WTC11 (cell line): ENCODE measurements at regions not wholly inside any gene's neighbourhood (a gene's known extent, or its start where the extent isn't known, plus 50 kb on each side); places are given as distances from the start of the nearest gene placed in this dataset.

Source experiments
- ATAC-seq: fragments of 200-7000 bp; cut with Tn5 transposase; 2 replicates; pipeline ENCODE4 v1.10.0; 2021; ENCODE audit warnings: mild to moderate bottlenecking, moderate library complexity
- CTCF ChIA-PET: fragments of 300-600 bp; sonication (Branson Sonifier 250); formaldehyde crosslinking; loops from one replicate; lab custom pipeline; 2021; ENCODE audit warnings: antibody characterized with exemption; lab: Charles Lee
- POLR2A ChIA-PET: fragments of 350-600 bp; sonication (Branson Sonifier 250); formaldehyde crosslinking; loops from one replicate; lab custom pipeline; 2021; ENCODE audit warnings: antibody characterized with exemption; lab: Charles Lee
- DNase-seq: peaks from one replicate; pipeline ENCODE4 v3.0.0; 2021; ENCODE audit warnings: low spot score
- H3K27ac Mint-ChIP-seq: 2 replicates; pipeline ENCODE4 v1.8.0; 2021; ENCODE audit warnings: mixed read lengths
- H3K27me3 Mint-ChIP-seq: 2 replicates; pipeline ENCODE4 v1.8.0; 2021; ENCODE audit warnings: low read depth, mild to moderate bottlenecking, moderate library complexity, mixed read lengths
- H3K36me3 Mint-ChIP-seq: 2 replicates; pipeline ENCODE4 v1.8.0; 2021; ENCODE audit warnings: mixed read lengths
- H3K4me1 Mint-ChIP-seq: 2 replicates; pipeline ENCODE4 v1.8.0; 2022; ENCODE audit warnings: mixed read lengths
- H3K4me3 Mint-ChIP-seq: 2 replicates; pipeline ENCODE4 v1.8.0; 2021; ENCODE audit warnings: mild to moderate bottlenecking, moderate library complexity, mixed read lengths
- H3K9me3 Mint-ChIP-seq: 2 replicates; pipeline ENCODE4 v1.8.0; 2021; ENCODE audit warnings: mixed read lengths
- ELF4 ChIP-seq: sonication (generic); formaldehyde crosslinking; IDR thresholded peaks from 2 replicates; pipeline ENCODE4 v1.8.1; 2022; ENCODE audit warnings: low read depth, mild to moderate bottlenecking, moderate library complexity, missing genetic modification reagents
- FOXJ3 ChIP-seq: sonication (generic); formaldehyde crosslinking; IDR thresholded peaks from 2 replicates; pipeline ENCODE4 v1.9.0; 2021; ENCODE audit warnings: missing genetic modification reagents, mild to moderate bottlenecking, borderline replicate concordance
- GABPB1 ChIP-seq: sonication (generic); formaldehyde crosslinking; IDR thresholded peaks from 2 replicates; pipeline ENCODE4 v1.8.1; 2023; ENCODE audit warnings: mild to moderate bottlenecking, missing genetic modification reagents
- GTF2I ChIP-seq: fragments of 250-450 bp; sonication (Bioruptor Pico); conservative IDR thresholded peaks from 2 replicates; pipeline ENCODE4 v1.4.0; 2021; ENCODE audit warnings: mild to moderate bottlenecking
- IRF2 ChIP-seq: sonication (generic); formaldehyde crosslinking; IDR thresholded peaks from 2 replicates; pipeline ENCODE4 v1.8.0; 2022; ENCODE audit warnings: low read depth, missing genetic modification reagents, borderline replicate concordance
- NFE2L1 ChIP-seq: sonication (generic); formaldehyde crosslinking; IDR thresholded peaks from 2 replicates; pipeline ENCODE4 v1.8.1; 2023; ENCODE audit warnings: missing genetic modification reagents
- NR1H2 ChIP-seq: sonication (generic); formaldehyde crosslinking; IDR thresholded peaks from 2 replicates; pipeline ENCODE4 v1.9.0; 2021; ENCODE audit warnings: mild to moderate bottlenecking, moderate library complexity, missing genetic modification reagents
- RORB ChIP-seq: fragments of 250-450 bp; sonication (Bioruptor Pico); IDR thresholded peaks from 2 replicates; pipeline ENCODE4 v1.9.0; 2021; ENCODE audit warnings: mild to moderate bottlenecking
- SMAD3 ChIP-seq: sonication (generic); formaldehyde crosslinking; IDR thresholded peaks from 2 replicates; pipeline ENCODE4 v1.8.0; 2022; ENCODE audit warnings: missing genetic modification reagents, mild to moderate bottlenecking, borderline replicate concordance
- ZNF121 ChIP-seq: sonication (generic); formaldehyde crosslinking; IDR thresholded peaks from 2 replicates; pipeline ENCODE4 v1.8.0; 2023; ENCODE audit warnings: missing genetic modification reagents
- ZNF219 ChIP-seq: sonication (generic); formaldehyde crosslinking; IDR thresholded peaks from 2 replicates; pipeline ENCODE4 v1.8.0; 2023; ENCODE audit warnings: missing genetic modification reagents, mild to moderate bottlenecking, borderline replicate concordance
- ZNF317 ChIP-seq: sonication (generic); formaldehyde crosslinking; IDR thresholded peaks from 2 replicates; pipeline ENCODE4 v1.8.1; 2023; ENCODE audit warnings: low read depth, mild to moderate bottlenecking, moderate library complexity, missing genetic modification reagents, borderline replicate concordance
- ZNF396 ChIP-seq: fragments of 250-450 bp; sonication (Bioruptor Pico); IDR thresholded peaks from 2 replicates; pipeline ENCODE4 v1.8.0; 2021; ENCODE audit warnings: mild to moderate bottlenecking, moderate library complexity, borderline replicate concordance
- ZNF423 ChIP-seq: fragments of 250-450 bp; sonication (Bioruptor Pico); IDR thresholded peaks from 2 replicates; pipeline ENCODE4 v2.1.2; 2022; ENCODE audit warnings: mild to moderate bottlenecking, moderate library complexity
- TF ChIP-seq, protein P1 (sequence below): sonication (generic); formaldehyde crosslinking; IDR thresholded peaks from 2 replicates; pipeline ENCODE4 v1.8.1; 2022; ENCODE audit warnings: mild to moderate bottlenecking, missing genetic modification reagents, moderate library complexity, borderline replicate concordance
- TF ChIP-seq, protein P2 (sequence below): fragments of 250-450 bp; sonication (Bioruptor Pico); IDR thresholded peaks from 2 replicates; pipeline ENCODE4 v1.9.0; 2021; ENCODE audit warnings: moderate library complexity, mild to moderate bottlenecking, inconsistent platforms, borderline replicate concordance
- TF ChIP-seq, protein P3 (sequence below): sonication (generic); formaldehyde crosslinking; IDR thresholded peaks from 2 replicates; pipeline ENCODE4 v1.8.0; 2023; ENCODE audit warnings: missing genetic modification reagents
- TF ChIP-seq, protein P4 (sequence below): sonication (generic); formaldehyde crosslinking; IDR thresholded peaks from 2 replicates; pipeline ENCODE4 v1.8.0; 2022; ENCODE audit warnings: mild to moderate bottlenecking, missing genetic modification reagents
- TF ChIP-seq, protein P5 (sequence below): sonication (generic); formaldehyde crosslinking; IDR thresholded peaks from 2 replicates; pipeline ENCODE4 v1.8.1; 2022; ENCODE audit warnings: mild to moderate bottlenecking, moderate library complexity, missing genetic modification reagents
- TF ChIP-seq, protein P6 (sequence below): fragments of 250-450 bp; sonication (Bioruptor Pico); conservative IDR thresholded peaks from 2 replicates; pipeline ENCODE4 v1.9.0; 2021; ENCODE audit warnings: mild to moderate bottlenecking

DNA sequence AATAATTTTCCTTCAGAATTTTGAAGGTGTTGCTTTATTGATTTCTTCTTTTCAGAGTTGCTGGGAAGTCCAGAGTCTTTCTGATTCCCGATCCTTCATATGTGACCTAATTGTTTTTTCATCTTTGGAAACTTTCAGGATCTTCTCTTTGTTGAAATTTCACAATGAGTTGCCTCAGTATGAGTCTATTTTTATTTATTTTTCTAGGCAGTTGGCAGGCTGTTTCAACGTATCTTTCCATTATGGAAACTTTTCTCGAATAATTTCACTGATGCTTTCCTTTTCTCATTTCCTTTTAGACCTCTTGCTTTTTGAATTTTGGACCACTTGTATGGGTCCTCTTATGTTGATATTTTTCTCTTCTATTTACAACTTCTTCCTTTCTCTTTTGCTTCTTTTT lies 354.3 kb downstream of the TGFB2 start:
- DNase-seq (no peak), ATAC-seq (no peak)
- H3K4me1 Mint-ChIP-seq, result peaks cover 11% of the 10 kb centered on the region
- ChIA-PET CTCF (no interaction called here), POLR2A (no interaction called here)
- TF ChIP-seq GABPB1 (CRISPR knock-in tag) (no peak), GTF2I (CRISPR knock-in tag) (no peak), SMAD3 (CRISPR knock-in tag) (no peak), FOXJ3 (CRISPR knock-in tag) (no peak), NFE2L1 (CRISPR knock-in tag) (no peak), ZNF396 (CRISPR knock-in tag) (no peak), ZNF121 (CRISPR knock-in tag) (no peak), ZNF317 (CRISPR knock-in tag) (no peak), RORB (CRISPR knock-in tag) (no peak), NR1H2 (no peak), IRF2 (CRISPR knock-in tag) (no peak), ZNF423 (no peak), ELF4 (no peak)
- TF ChIP-seq, protein P1, sequence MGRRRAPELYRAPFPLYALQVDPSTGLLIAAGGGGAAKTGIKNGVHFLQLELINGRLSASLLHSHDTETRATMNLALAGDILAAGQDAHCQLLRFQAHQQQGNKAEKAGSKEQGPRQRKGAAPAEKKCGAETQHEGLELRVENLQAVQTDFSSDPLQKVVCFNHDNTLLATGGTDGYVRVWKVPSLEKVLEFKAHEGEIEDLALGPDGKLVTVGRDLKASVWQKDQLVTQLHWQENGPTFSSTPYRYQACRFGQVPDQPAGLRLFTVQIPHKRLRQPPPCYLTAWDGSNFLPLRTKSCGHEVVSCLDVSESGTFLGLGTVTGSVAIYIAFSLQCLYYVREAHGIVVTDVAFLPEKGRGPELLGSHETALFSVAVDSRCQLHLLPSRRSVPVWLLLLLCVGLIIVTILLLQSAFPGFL, result no peak
- TF ChIP-seq, protein P2, sequence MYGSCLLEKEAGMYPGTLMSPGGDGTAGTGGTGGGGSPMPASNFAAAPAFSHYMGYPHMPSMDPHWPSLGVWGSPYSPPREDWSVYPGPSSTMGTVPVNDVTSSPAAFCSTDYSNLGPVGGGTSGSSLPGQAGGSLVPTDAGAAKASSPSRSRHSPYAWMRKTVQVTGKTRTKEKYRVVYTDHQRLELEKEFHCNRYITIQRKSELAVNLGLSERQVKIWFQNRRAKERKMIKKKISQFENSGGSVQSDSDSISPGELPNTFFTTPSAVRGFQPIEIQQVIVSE, result no peak
- TF ChIP-seq, protein P3, sequence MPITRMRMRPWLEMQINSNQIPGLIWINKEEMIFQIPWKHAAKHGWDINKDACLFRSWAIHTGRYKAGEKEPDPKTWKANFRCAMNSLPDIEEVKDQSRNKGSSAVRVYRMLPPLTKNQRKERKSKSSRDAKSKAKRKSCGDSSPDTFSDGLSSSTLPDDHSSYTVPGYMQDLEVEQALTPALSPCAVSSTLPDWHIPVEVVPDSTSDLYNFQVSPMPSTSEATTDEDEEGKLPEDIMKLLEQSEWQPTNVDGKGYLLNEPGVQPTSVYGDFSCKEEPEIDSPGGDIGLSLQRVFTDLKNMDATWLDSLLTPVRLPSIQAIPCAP (CRISPR knock-in tag), result no peak
- TF ChIP-seq, protein P4, sequence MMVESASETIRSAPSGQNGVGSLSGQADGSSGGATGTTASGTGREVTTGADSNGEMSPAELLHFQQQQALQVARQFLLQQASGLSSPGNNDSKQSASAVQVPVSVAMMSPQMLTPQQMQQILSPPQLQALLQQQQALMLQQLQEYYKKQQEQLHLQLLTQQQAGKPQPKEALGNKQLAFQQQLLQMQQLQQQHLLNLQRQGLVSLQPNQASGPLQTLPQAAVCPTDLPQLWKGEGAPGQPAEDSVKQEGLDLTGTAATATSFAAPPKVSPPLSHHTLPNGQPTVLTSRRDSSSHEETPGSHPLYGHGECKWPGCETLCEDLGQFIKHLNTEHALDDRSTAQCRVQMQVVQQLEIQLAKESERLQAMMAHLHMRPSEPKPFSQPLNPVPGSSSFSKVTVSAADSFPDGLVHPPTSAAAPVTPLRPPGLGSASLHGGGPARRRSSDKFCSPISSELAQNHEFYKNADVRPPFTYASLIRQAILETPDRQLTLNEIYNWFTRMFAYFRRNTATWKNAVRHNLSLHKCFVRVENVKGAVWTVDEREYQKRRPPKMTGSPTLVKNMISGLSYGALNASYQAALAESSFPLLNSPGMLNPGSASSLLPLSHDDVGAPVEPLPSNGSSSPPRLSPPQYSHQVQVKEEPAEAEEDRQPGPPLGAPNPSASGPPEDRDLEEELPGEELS (CRISPR knock-in tag), result no peak
- TF ChIP-seq, protein P5, sequence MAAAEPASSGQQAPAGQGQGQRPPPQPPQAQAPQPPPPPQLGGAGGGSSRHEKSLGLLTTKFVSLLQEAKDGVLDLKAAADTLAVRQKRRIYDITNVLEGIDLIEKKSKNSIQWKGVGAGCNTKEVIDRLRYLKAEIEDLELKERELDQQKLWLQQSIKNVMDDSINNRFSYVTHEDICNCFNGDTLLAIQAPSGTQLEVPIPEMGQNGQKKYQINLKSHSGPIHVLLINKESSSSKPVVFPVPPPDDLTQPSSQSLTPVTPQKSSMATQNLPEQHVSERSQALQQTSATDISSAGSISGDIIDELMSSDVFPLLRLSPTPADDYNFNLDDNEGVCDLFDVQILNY (CRISPR knock-in tag), result no peak
- H3K27me3 Mint-ChIP-seq, result no peaks in the 10 kb centered on the region
- H3K4me3 Mint-ChIP-seq, result no peak overlapping the region
- no peaks in the 10 kb centered on the region for H3K9me3 Mint-ChIP-seq
- no peak overlapping the region for H3K27ac Mint-ChIP-seq
- no peaks in the 10 kb centered on the region for H3K36me3 Mint-ChIP-seq

DNA sequence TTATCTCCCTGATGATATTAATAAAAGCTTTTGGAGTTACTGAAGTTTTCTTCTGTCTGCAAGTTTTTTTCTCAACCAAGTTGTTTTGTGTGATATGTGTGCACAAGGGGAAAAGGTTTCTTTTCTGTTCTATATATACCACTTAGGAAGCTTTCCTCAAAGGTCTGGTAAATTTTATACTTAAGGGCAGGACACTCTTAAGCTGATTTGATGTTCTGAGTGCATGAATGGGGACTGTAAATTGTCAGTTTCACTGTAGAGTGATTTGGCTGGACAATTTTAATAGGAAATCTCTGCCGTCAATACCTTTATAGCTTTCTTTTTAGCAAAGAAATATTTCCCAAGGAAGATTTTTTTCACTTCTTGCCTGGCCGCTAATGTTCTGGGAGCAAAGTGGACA lies 354.7 kb downstream of the TGFB2 start:
- no peak overlapping the region for H3K27ac Mint-ChIP-seq
- no peaks in the 10 kb centered on the region for H3K36me3 Mint-ChIP-seq
- no peak for ATAC-seq
- POLR2A ChIA-PET, result no interaction called here
- no peaks in the 10 kb centered on the region for H3K27me3 Mint-ChIP-seq
- TF ChIP-seq ZNF219 (CRISPR knock-in tag), result no peak
- TF ChIP-seq, protein P6, sequence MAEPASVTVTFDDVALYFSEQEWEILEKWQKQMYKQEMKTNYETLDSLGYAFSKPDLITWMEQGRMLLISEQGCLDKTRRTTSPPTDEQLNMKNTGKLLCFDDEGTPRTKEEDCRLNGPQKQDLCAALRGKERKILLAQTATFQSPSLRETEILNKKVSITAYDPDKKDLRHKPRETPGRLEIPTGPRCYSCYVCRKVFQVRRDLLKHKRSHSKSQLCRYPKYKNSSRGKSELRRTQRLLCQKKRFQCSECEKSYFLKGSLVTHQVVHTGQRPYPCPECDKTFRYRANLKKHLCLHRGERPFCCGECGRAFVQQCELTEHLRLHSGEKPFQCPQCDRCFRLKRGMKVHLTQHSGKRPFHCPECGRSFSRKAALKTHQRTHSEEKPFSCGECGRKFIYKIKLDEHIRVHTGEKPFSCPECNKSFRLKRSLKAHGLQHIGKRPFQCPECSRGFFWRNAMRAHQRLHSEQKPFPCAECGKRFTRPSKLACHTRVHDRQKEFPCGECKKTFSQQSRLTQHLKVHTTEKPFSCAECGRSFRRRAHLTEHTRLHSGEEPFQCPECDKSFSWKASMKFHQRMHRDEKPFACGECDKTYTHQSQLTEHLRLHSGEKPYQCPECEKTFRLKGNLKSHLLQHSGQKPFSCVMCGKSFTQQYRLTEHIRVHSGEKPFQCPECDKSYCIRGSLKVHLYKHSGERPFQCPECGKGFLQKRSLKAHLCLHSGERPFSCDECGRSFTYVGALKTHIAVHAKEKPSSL (CRISPR knock-in tag), result no peak
- CTCF ChIA-PET, result no interaction called here
- DNase-seq, result no peak
- H3K9me3 Mint-ChIP-seq, result no peaks in the 10 kb centered on the region
- H3K4me1 Mint-ChIP-seq, result peaks cover 7% of the 10 kb centered on the region
- H3K4me3 Mint-ChIP-seq, result no peak overlapping the region
